Psoas muscle (tissue), 7 donors: ENCODE measurements at regions not wholly inside any gene's neighbourhood (a gene's known extent, or its start where the extent isn't known, plus 50 kb on each side); places are given as distances from the start of the nearest gene placed in this dataset.

Source experiments
- ATAC-seq, 4 donors: fragments of 200-7000 bp; cut with Tn5 transposase; one replicate each; pipeline ENCODE4 v1.9.1; 2020; ENCODE audit warnings: moderate library complexity in 3 of 4, mild to moderate bottlenecking in 2 of 4
- DNase-seq, 2 donors: peaks; one replicate each; pipeline ENCODE4 v3.0.0-alpha.2; 2020
- H3K27ac ChIP-seq: fragments of 200-600 bp; one replicate; pipeline ENCODE4 v1.8.0; 2022
- H3K27me3 ChIP-seq, 3 donors: fragments of 200-600 bp in 1 of 3; one replicate each; pipeline versions ENCODE4 v1.6.1 to v1.8.0; 2013 to 2022; ENCODE audit warnings: low read length in 2 of 3, mild to moderate bottlenecking in 2 of 3, moderate library complexity in 1 of 3; ENCODE audit not compliant: insufficient read depth in 3 of 3
- H3K36me3 ChIP-seq, 2 donors: fragments of 200-600 bp in 1 of 2; one replicate each; pipeline versions ENCODE4 v1.6.1 to v1.8.0; 2013 to 2022; ENCODE audit warnings: low read depth in 1 of 2, mild to moderate bottlenecking in 1 of 2, moderate library complexity in 1 of 2; ENCODE audit not compliant: insufficient read depth in 1 of 2
- H3K4me1 ChIP-seq: fragments of 200-600 bp; one replicate; pipeline ENCODE4 v1.8.0; 2022
- H3K4me3 ChIP-seq: fragments of 200-600 bp; one replicate; pipeline ENCODE4 v1.8.0; 2022; ENCODE audit warnings: mild to moderate bottlenecking
- H3K9me3 ChIP-seq: fragments of 200-600 bp; one replicate; pipeline ENCODE4 v1.8.0; 2022
- WGBS, 3 donors: extraction: QIAGEN DNeasy Blood & Tissue Kit; methylation state at CpG; one replicate each; pipeline versions ENCODE4 v1.1.6 to v1.1.7; 2013; 5-methylcytosine and 5-hydroxymethylcytosine counted together
- intact Hi-C, 2 donors: fragments of 100-400 bp; cut with DNase I; formaldehyde crosslinking; loops; one replicate each; pipeline versions ENCODE4 v1.11.0 to v1.14.2; 2022
- TF ChIP-seq, protein P1 (sequence below): fragments of 200-600 bp; IDR thresholded peaks from one replicate; pipeline ENCODE4 v1.8.0; 2022; ENCODE audit warnings: antibody characterized with exemption
- donor health status: healthy with polysubstance abuse.
- donor health status: DM: no; HTN: no; CAD: no; lungs with moderate emphysema.
- donor health status: Bipolar disorder and iron deficiency.
- donor health status: healthy.
- donor health status: DM: yes; HTN: yes; CAD: no.
- donor health status: DM: no; HTN: no; CAD: no.
- donor health status: DM: yes; HTN: yes; CAD: no.

GRCh38 chr16:6047325-6047724, 949.7 kb upstream of the EEF2KMT start:
- DNase-seq = no peak
- no peak for ATAC-seq
- TF ChIP-seq, protein P1, sequence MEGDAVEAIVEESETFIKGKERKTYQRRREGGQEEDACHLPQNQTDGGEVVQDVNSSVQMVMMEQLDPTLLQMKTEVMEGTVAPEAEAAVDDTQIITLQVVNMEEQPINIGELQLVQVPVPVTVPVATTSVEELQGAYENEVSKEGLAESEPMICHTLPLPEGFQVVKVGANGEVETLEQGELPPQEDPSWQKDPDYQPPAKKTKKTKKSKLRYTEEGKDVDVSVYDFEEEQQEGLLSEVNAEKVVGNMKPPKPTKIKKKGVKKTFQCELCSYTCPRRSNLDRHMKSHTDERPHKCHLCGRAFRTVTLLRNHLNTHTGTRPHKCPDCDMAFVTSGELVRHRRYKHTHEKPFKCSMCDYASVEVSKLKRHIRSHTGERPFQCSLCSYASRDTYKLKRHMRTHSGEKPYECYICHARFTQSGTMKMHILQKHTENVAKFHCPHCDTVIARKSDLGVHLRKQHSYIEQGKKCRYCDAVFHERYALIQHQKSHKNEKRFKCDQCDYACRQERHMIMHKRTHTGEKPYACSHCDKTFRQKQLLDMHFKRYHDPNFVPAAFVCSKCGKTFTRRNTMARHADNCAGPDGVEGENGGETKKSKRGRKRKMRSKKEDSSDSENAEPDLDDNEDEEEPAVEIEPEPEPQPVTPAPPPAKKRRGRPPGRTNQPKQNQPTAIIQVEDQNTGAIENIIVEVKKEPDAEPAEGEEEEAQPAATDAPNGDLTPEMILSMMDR = no peak
- intact Hi-C loops = no loop called here
- Histone ChIP-seq H3K27me3 (no peaks in the 10 kb centered on the region), H3K4me3 (no peak overlapping the region), H3K4me1 (no peaks in the 10 kb centered on the region), H3K9me3 (no peaks in the 10 kb centered on the region), H3K36me3 (no peaks in the 10 kb centered on the region), H3K27ac (no peak overlapping the region)
- 52 to 55% (median 55%) methylated on average over 3 of the region's 3 CpGs for WGBS, 3 donors

DNA sequence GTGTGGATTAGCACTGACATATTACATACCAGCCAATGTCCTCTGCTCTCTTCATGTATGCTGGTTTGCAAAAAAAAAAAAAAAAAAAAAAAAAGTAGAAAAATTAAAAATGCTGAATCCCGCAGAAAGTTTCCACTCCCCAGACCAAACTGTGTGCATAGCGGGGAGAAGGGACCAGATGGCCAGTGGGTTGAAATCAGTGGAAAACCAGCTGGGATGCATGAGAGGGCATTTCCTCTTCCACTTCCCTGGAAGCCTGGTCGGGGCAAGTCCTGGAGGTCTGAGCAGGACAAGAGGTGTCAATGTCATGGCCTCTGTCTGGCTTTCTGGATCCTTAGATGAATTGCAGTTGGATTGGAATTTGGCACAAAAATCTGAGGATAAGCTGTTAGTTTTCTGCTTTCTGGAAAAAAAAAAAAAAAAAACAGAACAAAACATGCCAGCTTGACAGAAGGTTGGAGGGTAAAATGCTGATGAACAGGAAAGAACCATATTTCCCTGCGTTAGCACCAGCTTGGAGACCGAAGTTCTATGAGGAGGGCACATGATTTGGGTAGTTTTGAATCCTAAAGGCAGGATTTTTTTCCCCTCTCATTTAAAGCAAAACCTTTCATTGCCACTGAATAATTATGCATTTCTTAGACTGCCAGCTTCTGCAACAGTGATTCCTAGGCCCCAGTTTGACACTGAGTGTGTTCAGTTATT, 941.5 kb upstream of the EEF2KMT start:
- 73 to 82% (median 77%) methylated on average over 5 of the region's 5 CpGs for WGBS, 3 donors

DNA sequence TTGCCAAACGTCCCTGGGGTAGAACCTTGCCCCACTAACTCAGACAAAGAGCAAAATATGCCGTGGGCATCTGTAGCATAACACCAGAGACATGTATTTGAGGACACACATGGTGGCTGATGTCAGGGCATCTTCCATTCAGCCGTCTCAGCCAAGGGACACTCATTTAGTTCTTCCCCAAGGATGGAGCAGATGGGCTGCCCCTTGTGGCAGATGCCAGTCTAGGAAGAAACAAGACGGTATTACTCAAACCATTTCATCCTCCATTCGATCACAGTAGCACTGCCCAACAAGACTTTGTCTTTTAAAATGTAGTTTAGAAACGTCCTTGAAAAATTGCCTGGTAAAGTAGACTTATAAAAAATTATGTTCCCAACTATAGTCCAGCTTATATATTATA, 937.6 kb upstream of the EEF2KMT start:
- TF ChIP-seq, protein P1 = no peak
- Histone ChIP-seq H3K27ac (no peak overlapping the region), H3K4me3 (no peak overlapping the region), H3K9me3 (peaks cover 3% of the 10 kb centered on the region), H3K4me1 (no peaks in the 10 kb centered on the region), H3K27me3 (no peaks in the 10 kb centered on the region), H3K36me3 (no peaks in the 10 kb centered on the region)
- ATAC-seq (no peak), DNase-seq (no peak)
- intact Hi-C loops = no loop called here
- WGBS, 3 donors = 56 to 58% (median 57%) methylated on average over 6 of the region's 6 CpGs

More for the DNA sequence above, 941.5 kb upstream of the EEF2KMT start:
- no peaks in the 10 kb centered on the region for H3K4me1 ChIP-seq
- no peak overlapping the region for H3K27ac ChIP-seq
- DNase-seq = no peak
- H3K36me3 ChIP-seq = no peaks in the 10 kb centered on the region
- TF ChIP-seq, protein P1 = no peak
- intact Hi-C loops = no loop called here
- H3K9me3 ChIP-seq = peaks cover 3% of the 10 kb centered on the region
- no peak for ATAC-seq
- H3K27me3 ChIP-seq = no peaks in the 10 kb centered on the region
- no peak overlapping the region for H3K4me3 ChIP-seq

- 74 to 83% (median 80%) methylated on average over 4 of the region's 4 CpGs for WGBS, 3 donors
- DNase-seq (no peak), ATAC-seq (no peak)
- H3K27ac ChIP-seq = no peak overlapping the region
- no peaks in the 10 kb centered on the region for H3K4me1 ChIP-seq
- no peaks in the 10 kb centered on the region for H3K27me3 ChIP-seq
- intact Hi-C loops = no loop called here
- peaks cover 3% of the 10 kb centered on the region for H3K9me3 ChIP-seq
- TF ChIP-seq, protein P1 = no peak
- H3K4me3 ChIP-seq = no peak overlapping the region
- no peaks in the 10 kb centered on the region for H3K36me3 ChIP-seq
These were observed 936.9 kb upstream of the EEF2KMT start for GRCh38 chr16:6034511-6034910.

- intact Hi-C loops = no loop called here
- no peak for DNase-seq
- Histone ChIP-seq H3K4me1 (no peaks in the 10 kb centered on the region), H3K27ac (no peak overlapping the region), H3K27me3 (no peaks in the 10 kb centered on the region), H3K9me3 (no peaks in the 10 kb centered on the region), H3K36me3 (no peaks in the 10 kb centered on the region), H3K4me3 (no peak overlapping the region)
- TF ChIP-seq, protein P1 = no peak
- WGBS, 3 donors = 32 to 54% (median 48%) methylated on average over 3 of the region's 3 CpGs
- ATAC-seq = no peak
These were observed 934.8 kb upstream of the EEF2KMT start for GRCh38 chr16:6032438-6032837.
